Subcutaneous abdominal adipose tissue (tissue), 5 donors: ENCODE measurements at regions not wholly inside any gene's neighbourhood (a gene's known extent, or its start where the extent isn't known, plus 50 kb on each side); places are given as distances from the start of the nearest gene placed in this dataset.

Experiments
- H3K27ac ChIP-seq: one replicate; pipeline ENCODE4 v1.7.0; 2013; ENCODE audit warnings: low read depth, mild to moderate bottlenecking, inconsistent platforms, low read length, moderate library complexity
- H3K27me3 ChIP-seq, 5 donors: one replicate each; pipeline ENCODE4 v1.7.0; 2013; ENCODE audit warnings: low read length in 5 of 5, inconsistent platforms in 1 of 5; ENCODE audit not compliant: control insufficient read depth in 5 of 5, insufficient read depth in 4 of 5
- H3K36me3 ChIP-seq, 5 donors: one replicate each; pipeline ENCODE4 v1.7.0; 2013; ENCODE audit warnings: low read length in 5 of 5; ENCODE audit not compliant: control insufficient read depth in 5 of 5, insufficient read depth in 5 of 5
- H3K4me1 ChIP-seq, 5 donors: one replicate each; pipeline ENCODE4 v1.7.0; 2013; ENCODE audit warnings: low read length in 5 of 5, mild to moderate bottlenecking in 3 of 5, moderate library complexity in 1 of 5; ENCODE audit not compliant: control insufficient read depth in 5 of 5, insufficient read depth in 5 of 5
- H3K4me3 ChIP-seq, 5 donors: one replicate each; pipeline ENCODE4 v1.7.0; 2013; ENCODE audit warnings: low read length in 5 of 5, low read depth in 1 of 5
- H3K9ac ChIP-seq, 5 donors: one replicate each; pipeline ENCODE4 v1.7.0; 2013; ENCODE audit warnings: low read length in 5 of 5, mild to moderate bottlenecking in 4 of 5, moderate library complexity in 3 of 5
- H3K9me3 ChIP-seq, 5 donors: one replicate each; pipeline ENCODE4 v1.7.0; 2013; ENCODE audit warnings: low read length in 5 of 5; ENCODE audit not compliant: control insufficient read depth in 5 of 5
- donor health status: healthy.
- donor health status: healthy.
- donor health status: healthy.
- donor health status: healthy.
- donor health status: healthy.

GRCh38 chr3:154062513-154062912 lies 58.7 kb upstream of the ARHGEF26 start:
- H3K4me1 ChIP-seq = peaks cover 0 to 11% (median 0%) of the 10 kb centered on the region in 5 donors
- H3K27me3 ChIP-seq = no peaks in the 10 kb centered on the region
- no peak overlapping the region for H3K27ac ChIP-seq
- H3K4me3 ChIP-seq = no peak overlapping the region
- no peak overlapping the region for H3K9ac ChIP-seq
- no peaks in the 10 kb centered on the region for H3K36me3 ChIP-seq
- no peaks in the 10 kb centered on the region for H3K9me3 ChIP-seq

DNA sequence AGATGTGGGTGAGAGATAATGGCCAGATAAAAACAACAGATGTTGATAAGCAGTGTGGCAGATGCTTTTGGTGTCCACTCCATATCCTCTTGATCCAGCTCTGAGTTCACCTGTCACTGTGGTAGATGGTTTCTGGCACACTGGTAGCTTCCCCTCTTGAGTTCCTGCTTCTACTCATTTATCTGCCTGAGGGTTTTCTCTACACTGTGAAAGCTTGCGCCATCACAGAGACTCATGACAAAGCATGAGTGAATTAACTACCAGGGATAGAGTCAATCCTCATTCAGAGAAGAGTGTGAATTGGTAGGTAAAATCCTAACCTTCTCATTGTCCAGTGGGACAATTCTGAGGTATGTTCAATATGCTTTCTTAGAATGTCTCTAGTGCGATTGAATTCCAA lies 50.0 kb upstream of the ARHGEF26 start:
- H3K27me3 ChIP-seq = no peaks in the 10 kb centered on the region
- H3K4me1 ChIP-seq = no peaks in the 10 kb centered on the region
- no peak overlapping the region for H3K9ac ChIP-seq

More for the DNA sequence above, 50.0 kb upstream of the ARHGEF26 start:
- no peaks in the 10 kb centered on the region for H3K36me3 ChIP-seq
- H3K4me3 ChIP-seq = no peak overlapping the region
- H3K27ac ChIP-seq = no peak overlapping the region
- peaks cover 0 to 6% (median 3%) of the 10 kb centered on the region in 5 donors for H3K9me3 ChIP-seq
